Left lung (tissue), 4 donors: ENCODE measurements at regions not wholly inside any gene's neighbourhood (a gene's known extent, or its start where the extent isn't known, plus 50 kb on each side); places are given as distances from the start of the nearest gene placed in this dataset.
"Not testable (repeated sequence)": the region's sequence is repeated elsewhere in the genome, so short reads cannot be mapped to it uniquely, and the experiment has no call there.

ENCODE experiments used
- ATAC-seq: fragments of 200-7000 bp; cut with Tn5 transposase; one replicate; pipeline ENCODE4 v1.9.1; 2020; ENCODE audit warnings: moderate library complexity
- DNase-seq, 4 donors: peaks; one replicate each; pipeline ENCODE4 v3.0.0-alpha.2; 2013 to 2020
- H3K27ac ChIP-seq, 2 donors: fragments of 200-600 bp; sonication (generic) in 1 of 2; one replicate each; pipeline versions ENCODE4 v1.5.0 to v1.8.0; 2020 to 2021
- H3K27me3 ChIP-seq, 2 donors: fragments of 200-600 bp; sonication (generic) in 1 of 2; one replicate each; pipeline versions ENCODE4 v1.5.0 to v1.8.0; 2020 to 2021
- H3K36me3 ChIP-seq, 2 donors: fragments of 200-600 bp; sonication (generic) in 1 of 2; one replicate each; pipeline versions ENCODE4 v1.5.0 to v1.8.0; 2020 to 2021
- H3K4me1 ChIP-seq, 2 donors: fragments of 200-600 bp; one replicate each; pipeline ENCODE4 v1.8.0; 2021
- H3K4me3 ChIP-seq, 2 donors: fragments of 200-600 bp; sonication (generic) in 1 of 2; one replicate each; pipeline versions ENCODE4 v1.5.0 to v1.8.0; 2020 to 2021; ENCODE audit warnings: mild to moderate bottlenecking in 1 of 2
- H3K9me3 ChIP-seq, 2 donors: fragments of 200-600 bp; sonication (generic) in 1 of 2; one replicate each; pipeline versions ENCODE4 v1.5.0 to v1.8.0; 2020 to 2021
- intact Hi-C, 2 donors: fragments of 100-400 bp; cut with DNase I; formaldehyde crosslinking; loops; one replicate each; pipeline versions ENCODE4 v1.11.2 to v1.14.2; 2022
- TF ChIP-seq, protein P1 (sequence below), 2 donors: fragments of 200-600 bp; sonication (generic) in 1 of 2; IDR thresholded peaks; one replicate each; pipeline versions ENCODE4 v1.5.0 to v1.8.0; 2021; ENCODE audit warnings: antibody characterized with exemption in 2 of 2
- donor health status: DM: no; HTN: yes; CAD: no.
- donor health status: DM: no; HTN: no; CAD: no.

DNA sequence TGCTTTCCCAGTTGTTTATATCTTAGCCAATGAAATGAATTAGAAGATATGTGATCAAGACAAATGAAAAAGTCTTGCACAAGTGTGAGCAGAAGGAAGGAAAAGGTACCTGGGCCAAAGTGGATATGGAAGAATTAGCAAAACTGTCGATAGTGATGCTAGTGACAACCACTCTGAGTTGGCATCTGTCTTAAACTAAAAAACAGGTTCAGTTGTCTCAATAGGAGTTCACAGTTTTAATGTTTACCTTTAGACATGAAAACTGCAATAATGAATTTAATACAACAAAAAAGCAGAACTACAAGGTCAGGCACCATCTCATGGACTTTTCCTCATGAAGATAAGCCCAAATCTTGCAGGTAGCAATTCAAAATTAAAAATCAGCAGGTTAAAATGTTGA, 688.5 kb downstream of the EFNB2 start:
- H3K36me3 ChIP-seq, result no peaks in the 10 kb centered on the region
- intact Hi-C loops, result no loop called here
- DNase-seq, result no peak
- ATAC-seq, result no peak
- no peaks in the 10 kb centered on the region for H3K4me1 ChIP-seq
- no peak overlapping the region for H3K27ac ChIP-seq
- TF ChIP-seq, protein P1, sequence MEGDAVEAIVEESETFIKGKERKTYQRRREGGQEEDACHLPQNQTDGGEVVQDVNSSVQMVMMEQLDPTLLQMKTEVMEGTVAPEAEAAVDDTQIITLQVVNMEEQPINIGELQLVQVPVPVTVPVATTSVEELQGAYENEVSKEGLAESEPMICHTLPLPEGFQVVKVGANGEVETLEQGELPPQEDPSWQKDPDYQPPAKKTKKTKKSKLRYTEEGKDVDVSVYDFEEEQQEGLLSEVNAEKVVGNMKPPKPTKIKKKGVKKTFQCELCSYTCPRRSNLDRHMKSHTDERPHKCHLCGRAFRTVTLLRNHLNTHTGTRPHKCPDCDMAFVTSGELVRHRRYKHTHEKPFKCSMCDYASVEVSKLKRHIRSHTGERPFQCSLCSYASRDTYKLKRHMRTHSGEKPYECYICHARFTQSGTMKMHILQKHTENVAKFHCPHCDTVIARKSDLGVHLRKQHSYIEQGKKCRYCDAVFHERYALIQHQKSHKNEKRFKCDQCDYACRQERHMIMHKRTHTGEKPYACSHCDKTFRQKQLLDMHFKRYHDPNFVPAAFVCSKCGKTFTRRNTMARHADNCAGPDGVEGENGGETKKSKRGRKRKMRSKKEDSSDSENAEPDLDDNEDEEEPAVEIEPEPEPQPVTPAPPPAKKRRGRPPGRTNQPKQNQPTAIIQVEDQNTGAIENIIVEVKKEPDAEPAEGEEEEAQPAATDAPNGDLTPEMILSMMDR (IDR thresholded peaks at IDR 0.05), result no peak
- H3K27me3 ChIP-seq, result no peaks in the 10 kb centered on the region
- H3K9me3 ChIP-seq, result no peaks in the 10 kb centered on the region
- H3K4me3 ChIP-seq, result no peak overlapping the region

DNA sequence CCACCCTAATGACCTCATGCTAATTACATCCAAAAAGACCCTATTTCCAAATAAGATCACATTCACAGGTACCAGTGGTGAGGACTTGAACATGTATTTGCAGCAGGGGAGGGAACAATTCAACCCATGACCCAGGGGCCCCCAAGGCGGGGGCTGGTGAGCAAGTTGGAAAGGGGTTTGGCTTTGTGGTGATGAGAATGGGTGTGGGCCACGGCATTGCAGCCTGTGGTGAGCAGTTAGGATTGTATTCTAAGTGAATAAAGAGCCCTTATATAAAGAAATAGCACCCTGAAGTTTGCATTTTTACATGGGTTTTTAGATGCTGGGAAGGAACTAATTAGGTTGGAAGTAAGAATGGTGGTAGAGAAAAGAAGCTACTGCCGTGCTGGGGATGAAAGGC, 694.2 kb downstream of the EFNB2 start:
- no peaks in the 10 kb centered on the region for H3K36me3 ChIP-seq
- H3K27ac ChIP-seq, result no peak overlapping the region
- intact Hi-C loops, result no loop called here
- H3K9me3 ChIP-seq, result peaks cover 0 to 2% of the 10 kb centered on the region in 2 donors
- no peaks in the 10 kb centered on the region for H3K4me1 ChIP-seq
- no peak overlapping the region for H3K4me3 ChIP-seq
- no peak for DNase-seq
- no peak for ATAC-seq
- H3K27me3 ChIP-seq, result no peaks in the 10 kb centered on the region
- TF ChIP-seq, protein P1 (IDR thresholded peaks at IDR 0.05), result no peak

DNA sequence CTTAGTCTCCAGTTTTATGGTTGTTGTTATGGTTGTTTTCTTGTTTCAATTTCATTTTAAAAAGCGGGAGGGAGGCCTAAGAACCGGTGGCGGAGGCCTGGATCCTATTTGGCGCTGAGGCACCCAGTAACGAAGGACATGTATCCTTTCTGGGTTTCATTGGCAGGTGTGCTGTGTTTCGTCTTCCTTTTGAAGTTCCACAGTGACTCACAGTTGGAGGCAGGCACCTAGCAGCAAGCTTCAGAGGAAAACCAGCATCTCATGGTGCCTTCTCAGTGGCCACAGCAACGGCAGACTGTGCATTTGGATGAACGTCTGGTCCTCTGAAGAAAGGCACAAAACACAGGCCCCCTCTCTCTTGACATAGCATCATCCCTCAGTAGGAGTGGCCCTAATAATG, 697.2 kb downstream of the EFNB2 start:
- no peak for ATAC-seq
- Histone ChIP-seq H3K4me3 (no peak overlapping the region), H3K27me3 (no peaks in the 10 kb centered on the region), H3K27ac (no peak overlapping the region), H3K9me3 (peaks cover 0 to 2% of the 10 kb centered on the region in 2 donors), H3K4me1 (no peaks in the 10 kb centered on the region), H3K36me3 (no peaks in the 10 kb centered on the region)
- DNase-seq, result no peak
- intact Hi-C loops, result no loop called here
- TF ChIP-seq, protein P1 (IDR thresholded peaks at IDR 0.05), result no peak

DNA sequence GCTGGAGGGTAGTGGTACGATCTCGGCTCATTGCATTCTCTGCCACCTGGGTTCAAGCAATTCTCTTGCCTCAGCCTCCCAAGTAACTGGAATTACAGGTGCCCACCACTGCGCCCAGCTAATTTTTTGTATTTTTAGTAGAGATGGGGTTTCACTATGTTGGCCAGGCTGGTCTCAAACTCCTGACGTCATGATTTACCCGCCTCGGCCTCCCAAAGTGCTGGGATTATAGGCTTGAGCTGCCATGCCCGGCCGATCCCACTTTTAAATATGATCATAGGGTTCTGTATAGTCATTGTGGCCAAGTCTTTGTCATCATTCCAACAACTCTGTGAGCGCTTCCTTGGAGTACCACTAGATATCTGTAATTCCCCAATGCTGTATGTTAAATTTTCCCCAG, 698.2 kb downstream of the EFNB2 start:
- H3K27me3 ChIP-seq, intact Hi-C loops, H3K36me3 ChIP-seq, ATAC-seq, H3K4me3 ChIP-seq, DNase-seq, H3K9me3 ChIP-seq, H3K27ac ChIP-seq, H3K4me1 ChIP-seq: not testable (repeated sequence)

DNA sequence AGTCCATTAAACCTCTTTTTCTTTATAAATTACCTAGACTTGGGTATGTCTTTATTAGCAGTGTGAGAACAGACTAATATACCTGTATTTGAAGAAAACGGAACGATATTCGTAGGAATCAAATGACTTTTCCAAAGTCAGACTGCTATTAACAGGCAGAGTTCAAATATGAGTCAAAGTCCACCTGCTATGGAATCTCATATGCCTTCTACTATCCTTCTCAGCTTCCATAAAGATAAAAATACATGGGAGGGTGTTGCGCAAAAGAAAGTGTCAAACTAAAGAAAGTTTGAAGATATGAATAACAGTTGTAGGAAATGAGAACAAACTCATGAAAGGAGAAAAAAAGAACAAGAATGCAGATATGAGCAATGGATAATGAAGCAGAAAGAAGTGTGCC, 704.6 kb downstream of the EFNB2 start:
- TF ChIP-seq, protein P1 (IDR thresholded peaks at IDR 0.05), result no peak
- no peaks in the 10 kb centered on the region for H3K36me3 ChIP-seq
- no peaks in the 10 kb centered on the region for H3K27me3 ChIP-seq
- DNase-seq (no peak), ATAC-seq (no peak)
- intact Hi-C loops, result no loop called here
- H3K4me1 ChIP-seq, result no peaks in the 10 kb centered on the region
- H3K9me3 ChIP-seq, result peaks cover 0 to 2% of the 10 kb centered on the region in 2 donors
- H3K4me3 ChIP-seq, result no peak overlapping the region
- H3K27ac ChIP-seq, result no peak overlapping the region

DNA sequence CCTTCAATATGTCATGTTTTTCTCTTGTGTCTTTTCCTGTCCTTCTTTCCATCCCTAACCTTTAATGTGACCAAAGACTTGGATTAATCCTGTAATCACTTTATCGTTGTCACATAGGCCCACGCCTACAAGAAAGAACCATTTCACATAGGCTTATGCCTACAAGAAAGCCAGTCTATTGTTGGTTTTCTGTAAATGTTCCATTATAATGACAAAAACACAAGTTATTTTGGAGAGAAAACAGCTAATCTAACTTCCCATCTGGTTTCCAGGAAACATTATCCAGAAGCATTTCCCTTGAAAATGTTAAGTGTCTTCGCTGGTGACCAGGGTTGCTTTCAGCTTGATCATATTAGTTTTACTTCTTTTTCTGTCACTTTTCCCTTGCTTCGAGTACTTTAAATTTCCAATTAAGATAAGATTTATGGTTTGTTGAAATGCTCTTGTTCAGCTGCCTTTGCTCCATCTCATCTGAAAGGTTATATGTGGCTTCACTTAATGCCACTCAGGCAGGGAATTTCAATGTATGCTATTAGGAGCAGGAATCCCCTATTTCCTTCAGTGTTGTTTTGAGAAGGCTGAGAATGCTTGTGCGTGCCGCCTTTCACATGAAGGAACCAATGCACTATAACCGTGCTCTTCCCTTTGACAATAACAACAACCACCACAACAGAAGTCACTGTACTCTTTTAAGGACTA, 708.2 kb downstream of the EFNB2 start:
- Histone ChIP-seq H3K4me3 (no peak overlapping the region), H3K27ac (no peak overlapping the region), H3K36me3 (no peaks in the 10 kb centered on the region), H3K27me3 (no peaks in the 10 kb centered on the region), H3K4me1 (no peaks in the 10 kb centered on the region), H3K9me3 (peaks cover 0 to 5% of the 10 kb centered on the region in 2 donors)
- intact Hi-C loops, result no loop called here
- ATAC-seq (no peak), DNase-seq (no peak)
- TF ChIP-seq, protein P1 (IDR thresholded peaks at IDR 0.05), result no peak
